ENCODE measurements at regions not wholly inside any gene's neighbourhood (a gene's known extent, or its start where the extent isn't known, plus 50 kb on each side); places are given as distances from the start of the nearest gene placed in this dataset.
"Not testable (repeated sequence)": the region's sequence is repeated elsewhere in the genome, so short reads cannot be mapped to it uniquely, and the experiment has no call there.

GRCh38 chr22:48499456-48500425 is 1327.9 kb downstream of the BRD1 start:
- DNase-seq (ENCODE audit: low read depth) = no peak

- no peak for DNase-seq (ENCODE audit: low read depth)
Measured at GRCh38 chr22:48498526-48499331, 1328.9 kb downstream of the BRD1 start.

- DNase-seq (ENCODE audit: low read depth) = not testable (repeated sequence)
Measured at GRCh38 chr22:48497743-48498520, 1329.7 kb downstream of the BRD1 start.

GRCh38 chr22:48496987-48497650 is 1330.6 kb downstream of the BRD1 start:
- DNase-seq (ENCODE audit: low read depth) = no peak

- no peak for DNase-seq (ENCODE audit: low read depth)
Measured at GRCh38 chr22:48496226-48496845, 1331.3 kb downstream of the BRD1 start.

- DNase-seq (ENCODE audit: low read depth) = no peak
Measured at GRCh38 chr22:48495751-48496080, 1332.0 kb downstream of the BRD1 start.

- DNase-seq (ENCODE audit: low read depth) = no peak
Measured at GRCh38 chr22:48494968-48495750, 1332.5 kb downstream of the BRD1 start.

- DNase-seq (ENCODE audit: low read depth) = no peak
Measured at GRCh38 chr22:48494256-48494967, 1333.3 kb downstream of the BRD1 start.

GRCh38 chr22:48493733-48494132 is 1333.9 kb downstream of the BRD1 start:
- no peak for DNase-seq (ENCODE audit: low read depth)

GRCh38 chr22:48492366-48493320 is 1335.0 kb downstream of the BRD1 start:
- DNase-seq (ENCODE audit: low read depth) = peak; percentile 45

GRCh38 chr22:48491451-48491941 is 1336.2 kb downstream of the BRD1 start:
- DNase-seq (ENCODE audit: low read depth) = no peak

- no peak for DNase-seq (ENCODE audit: low read depth)
Measured at GRCh38 chr22:48490500-48491411, 1336.9 kb downstream of the BRD1 start.

GRCh38 chr22:48489551-48490499 is 1337.8 kb downstream of the BRD1 start:
- DNase-seq (ENCODE audit: low read depth) = no peak

GRCh38 chr22:48488611-48489511 is 1338.8 kb downstream of the BRD1 start:
- DNase-seq (ENCODE audit: low read depth) = no peak

- DNase-seq (ENCODE audit: low read depth) = no peak
Measured at GRCh38 chr22:48488149-48488551, 1339.5 kb downstream of the BRD1 start.
